Ovary (tissue), 7 donors: ENCODE measurements at regions not wholly inside any gene's neighbourhood (a gene's known extent, or its start where the extent isn't known, plus 50 kb on each side); places are given as distances from the start of the nearest gene placed in this dataset.

ENCODE experiments used
- DNase-seq, 5 donors: peaks; one replicate each; pipeline ENCODE4 v3.0.0-alpha.2; 2019 to 2020
- H3K27ac ChIP-seq, 2 donors: fragments of 200-600 bp; one replicate each; pipeline versions ENCODE4 v1.5.1 to v1.8.0; 2019 to 2022
- H3K27me3 ChIP-seq: fragments of 200-600 bp; one replicate; pipeline ENCODE4 v1.8.0; 2022
- H3K36me3 ChIP-seq: fragments of 200-600 bp; sonication (generic); one replicate; pipeline ENCODE4 v1.5.1; 2019
- H3K4me1 ChIP-seq: one replicate; pipeline ENCODE4 v1.8.1; 2013; ENCODE audit warnings: mild to moderate bottlenecking, moderate library complexity; ENCODE audit not compliant: insufficient read depth
- H3K4me3 ChIP-seq: fragments of 200-600 bp; sonication (generic); one replicate; pipeline ENCODE4 v1.5.1; 2017
- H3K9me3 ChIP-seq, 2 donors: fragments of 200-600 bp in 1 of 2; sonication (generic) in 1 of 2; one replicate each; pipeline versions ENCODE4 v1.5.1 to v1.8.1; 2013 to 2019; ENCODE audit warnings: mild to moderate bottlenecking in 1 of 2, moderate library complexity in 1 of 2
- EP300 ChIP-seq: sonication (generic); formaldehyde crosslinking; IDR thresholded peaks from one replicate; pipeline ENCODE4 v1.6.1; 2017; ENCODE audit warnings: antibody characterized with exemption
- POLR2A ChIP-seq: fragments of 450-650 bp; IDR thresholded peaks from one replicate; pipeline ENCODE4 v1.6.1; 2017; ENCODE audit warnings: antibody characterized with exemption, mild to moderate bottlenecking, moderate library complexity
- WGBS, 3 donors: extraction: QIAGEN DNeasy Blood & Tissue Kit in 1 of 3; methylation state at CpG; one replicate each; pipeline versions ENCODE4 v1.1.5 to v1.1.7; 2013 to 2017; 5-methylcytosine and 5-hydroxymethylcytosine counted together
- intact Hi-C, 4 donors: fragments of 100-400 bp; cut with DNase I; formaldehyde crosslinking; loops; one replicate each; pipeline versions ENCODE4 v1.11.0 to v1.15.1; 2022 to 2023
- TF ChIP-seq, protein P1 (sequence below), 3 donors: fragments of 450-650 bp in 2 of 3; fragments of 200-600 bp in 1 of 3; IDR thresholded peaks; one replicate each; pipeline versions ENCODE4 v1.5.1 to v1.8.0; 2016 to 2022; ENCODE audit warnings: antibody characterized with exemption in 3 of 3, mild to moderate bottlenecking in 1 of 3
- donor health status: DM: no; HTN: no; CAD: no; lungs with moderate emphysema.
- donor health status: DM: no; HTN: no; CAD: no.
- donor health status: Bipolar disorder and iron deficiency.
- donor health status: DM: no; HTN: no; CAD: no.
- donor health status: DM: yes; HTN: yes; CAD: no.

- H3K27ac ChIP-seq = no peak overlapping the region
- no peaks in the 10 kb centered on the region for H3K36me3 ChIP-seq
- H3K9me3 ChIP-seq = no peaks in the 10 kb centered on the region
- TF ChIP-seq EP300 = no peak
- TF ChIP-seq, protein P1, sequence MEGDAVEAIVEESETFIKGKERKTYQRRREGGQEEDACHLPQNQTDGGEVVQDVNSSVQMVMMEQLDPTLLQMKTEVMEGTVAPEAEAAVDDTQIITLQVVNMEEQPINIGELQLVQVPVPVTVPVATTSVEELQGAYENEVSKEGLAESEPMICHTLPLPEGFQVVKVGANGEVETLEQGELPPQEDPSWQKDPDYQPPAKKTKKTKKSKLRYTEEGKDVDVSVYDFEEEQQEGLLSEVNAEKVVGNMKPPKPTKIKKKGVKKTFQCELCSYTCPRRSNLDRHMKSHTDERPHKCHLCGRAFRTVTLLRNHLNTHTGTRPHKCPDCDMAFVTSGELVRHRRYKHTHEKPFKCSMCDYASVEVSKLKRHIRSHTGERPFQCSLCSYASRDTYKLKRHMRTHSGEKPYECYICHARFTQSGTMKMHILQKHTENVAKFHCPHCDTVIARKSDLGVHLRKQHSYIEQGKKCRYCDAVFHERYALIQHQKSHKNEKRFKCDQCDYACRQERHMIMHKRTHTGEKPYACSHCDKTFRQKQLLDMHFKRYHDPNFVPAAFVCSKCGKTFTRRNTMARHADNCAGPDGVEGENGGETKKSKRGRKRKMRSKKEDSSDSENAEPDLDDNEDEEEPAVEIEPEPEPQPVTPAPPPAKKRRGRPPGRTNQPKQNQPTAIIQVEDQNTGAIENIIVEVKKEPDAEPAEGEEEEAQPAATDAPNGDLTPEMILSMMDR (IDR thresholded peaks at IDR 0.05) = no peak
- TF ChIP-seq POLR2A = no peak
- H3K4me1 ChIP-seq = no peaks in the 10 kb centered on the region
- WGBS, 3 donors = 93 to 96% (median 95%) methylated on average over 6 of the region's 6 CpGs
- H3K27me3 ChIP-seq = no peaks in the 10 kb centered on the region
- DNase-seq = no peak
- intact Hi-C loops = no loop called here
- H3K4me3 ChIP-seq = no peak overlapping the region
Observed at GRCh38 chr6:167399051-167399387, 74.1 kb downstream of the TTLL2 start.

DNA sequence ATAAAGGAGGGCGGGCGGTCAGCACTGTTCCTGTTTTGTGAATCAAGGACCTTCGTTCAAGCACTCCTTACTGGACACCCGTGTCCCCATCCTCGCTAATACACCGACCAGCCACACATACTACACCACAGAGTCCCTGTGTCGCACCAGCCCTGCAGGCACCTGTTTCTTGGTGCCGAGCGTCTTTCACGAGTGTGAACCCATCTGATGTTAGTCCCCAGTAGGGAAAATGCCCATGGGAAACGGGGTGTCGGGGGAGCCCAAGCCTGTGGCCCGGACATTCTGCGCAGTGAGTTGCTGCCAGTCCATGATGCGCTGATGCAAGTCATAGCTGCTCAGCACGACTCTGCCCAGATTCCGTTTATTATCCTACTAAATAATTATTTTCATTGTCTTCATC lies 74.7 kb downstream of the TTLL2 start:
- TF ChIP-seq, protein P1 (IDR thresholded peaks at IDR 0.05) = no peak
- TF ChIP-seq EP300 (no peak), POLR2A (no peak)
- Histone ChIP-seq H3K27ac (no peak overlapping the region), H3K4me1 (no peaks in the 10 kb centered on the region), H3K4me3 (no peak overlapping the region), H3K9me3 (no peaks in the 10 kb centered on the region), H3K36me3 (no peaks in the 10 kb centered on the region), H3K27me3 (no peaks in the 10 kb centered on the region)
- intact Hi-C loops = no loop called here
- no peak for DNase-seq
- 83 to 97% (median 93%) methylated on average over 17 of the region's 17 CpGs for WGBS, 3 donors

GRCh38 chr6:167400482-167401138 lies 75.7 kb downstream of the TTLL2 start:
- intact Hi-C loops = no loop called here
- no peaks in the 10 kb centered on the region for H3K27me3 ChIP-seq

GRCh38 chr6:167401525-167402194 lies 76.8 kb downstream of the TTLL2 start:
- Histone ChIP-seq H3K4me1 (no peaks in the 10 kb centered on the region), H3K27ac (no peak overlapping the region), H3K9me3 (no peaks in the 10 kb centered on the region), H3K4me3 (no peak overlapping the region), H3K36me3 (no peaks in the 10 kb centered on the region), H3K27me3 (no peaks in the 10 kb centered on the region)
- TF ChIP-seq EP300 (no peak), POLR2A (no peak)
- TF ChIP-seq, protein P1 (IDR thresholded peaks at IDR 0.05) = no peak
- intact Hi-C loops = no loop called here
- WGBS, 3 donors = 61 to 73% (median 65%) methylated on average over 20 of the region's 20 CpGs
- no peak for DNase-seq

More at GRCh38 chr6:167400482-167401138, 75.7 kb downstream of the TTLL2 start:
- Histone ChIP-seq H3K4me1 (no peaks in the 10 kb centered on the region), H3K4me3 (no peak overlapping the region), H3K27ac (no peak overlapping the region), H3K36me3 (no peaks in the 10 kb centered on the region), H3K9me3 (no peaks in the 10 kb centered on the region)
- TF ChIP-seq EP300 = no peak
- no peak for TF ChIP-seq POLR2A
- TF ChIP-seq, protein P1 (IDR thresholded peaks at IDR 0.05) = no peak
- 90 to 95% (median 92%) methylated on average over 18 of the region's 18 CpGs for WGBS, 3 donors
- no peak for DNase-seq
